ENCODE measurements at regions not wholly inside any gene's neighbourhood (a gene's known extent, or its start where the extent isn't known, plus 50 kb on each side); places are given as distances from the start of the nearest gene placed in this dataset.

- ChIA-PET CTCF (no interaction called here), POLR2A (no interaction called here)
- in situ Hi-C loops (cut with HindIII; ENCODE audit: low pct_unique_long_range_greater_than_20kb, low sequenced_read_pairs): no loop called here
- H3K4me1 ChIP-seq (ENCODE audit: control insufficient read depth, insufficient read depth, low read length): peaks cover 6% of the 10 kb centered on the region
- no peak for DNase-seq (ENCODE audit: low read depth, low spot score)
- H3K27me3 ChIP-seq (ENCODE audit: control insufficient read depth, insufficient read depth, low read length): no peaks in the 10 kb centered on the region
- intact Hi-C loops (cut with micrococcal nuclease; ENCODE audit: unreplicated experiment): no loop called here
- no peak for TF ChIP-seq REST (IDR thresholded peaks at IDR 0.05; ENCODE audit: insufficient read depth in 1 of 2, low read depth in 2 of 2, low read length in 1 of 2)
- TF ChIP-seq SIN3A (IDR thresholded peaks at IDR 0.05; ENCODE audit: borderline replicate concordance, insufficient read depth, low read depth, low read length): no peak
- no peak for TF ChIP-seq CTCF (IDR thresholded peaks at IDR 0.05)
- no peak for TF ChIP-seq TCF7L2 (IDR thresholded peaks at IDR 0.05; ENCODE audit: low read depth, low read length)
- TF ChIP-seq POLR2AphosphoS5 (IDR thresholded peaks at IDR 0.05; ENCODE audit: low read depth, low read length): no peak
- H3K27ac ChIP-seq (ENCODE audit: low read length): no peak overlapping the region
- no peaks in the 10 kb centered on the region for H3K36me3 ChIP-seq (ENCODE audit: control insufficient read depth, insufficient read depth, low read length)
- no peak overlapping the region for H3K4me3 ChIP-seq (ENCODE audit: low read depth in 2 of 2, low read length in 2 of 2)
- no peak for ATAC-seq
- no peaks in the 10 kb centered on the region for H3K9me3 ChIP-seq (ENCODE audit: control insufficient read depth, insufficient read depth, low read depth, low read length)
- BruUV-seq (replicated peaks): no TSS peak
Observed at GRCh38 chr21:45350206-45350854, 54.6 kb upstream of the COL18A1 start.

- ATAC-seq (no peak), DNase-seq (ENCODE audit: low read depth, low spot score) (no peak)
- no peak overlapping the region for H3K27ac ChIP-seq (ENCODE audit: low read length)
- intact Hi-C loops (cut with micrococcal nuclease; ENCODE audit: unreplicated experiment): no loop called here
- no peaks in the 10 kb centered on the region for H3K9me3 ChIP-seq (ENCODE audit: control insufficient read depth, insufficient read depth, low read depth, low read length)
- H3K36me3 ChIP-seq (ENCODE audit: control insufficient read depth, insufficient read depth, low read length): no peaks in the 10 kb centered on the region
- CTCF ChIA-PET: no interaction called here
- TF ChIP-seq POLR2AphosphoS5 (IDR thresholded peaks at IDR 0.05; ENCODE audit: low read depth, low read length) (no peak), SIN3A (IDR thresholded peaks at IDR 0.05; ENCODE audit: borderline replicate concordance, insufficient read depth, low read depth, low read length) (no peak), REST (IDR thresholded peaks at IDR 0.05; ENCODE audit: insufficient read depth in 1 of 2, low read depth in 2 of 2, low read length in 1 of 2) (no peak), TCF7L2 (IDR thresholded peaks at IDR 0.05; ENCODE audit: low read depth, low read length) (no peak), CTCF (IDR thresholded peaks at IDR 0.05) (no peak)
- H3K27me3 ChIP-seq (ENCODE audit: control insufficient read depth, insufficient read depth, low read length): no peaks in the 10 kb centered on the region
- in situ Hi-C loops (cut with HindIII; ENCODE audit: low pct_unique_long_range_greater_than_20kb, low sequenced_read_pairs): no loop called here
- BruUV-seq (replicated peaks): no TSS peak
- POLR2A ChIA-PET: no interaction called here
- peaks cover 13% of the 10 kb centered on the region for H3K4me1 ChIP-seq (ENCODE audit: control insufficient read depth, insufficient read depth, low read length)
- H3K4me3 ChIP-seq (ENCODE audit: low read depth in 2 of 2, low read length in 2 of 2): no peak overlapping the region
Observed at GRCh38 chr21:45351061-45351460, 53.9 kb upstream of the COL18A1 start.
